Head of caudate nucleus (tissue), 42 donors: ENCODE measurements at regions not wholly inside any gene's neighbourhood (a gene's known extent, or its start where the extent isn't known, plus 50 kb on each side); places are given as distances from the start of the nearest gene placed in this dataset.
"Not testable (repeated sequence)": the region's sequence is repeated elsewhere in the genome, so short reads cannot be mapped to it uniquely, and the experiment has no call there.

Source experiments
- DNase-seq, 42 donors: peaks; one replicate each; pipeline versions ENCODE4 v3.0.0 to v3.0.0-alpha.2; 2020 to 2021; ENCODE audit warnings: mixed read lengths in 7 of 42
- intact Hi-C: fragments of 100-400 bp; cut with DNase I; formaldehyde crosslinking; loops from one replicate; pipeline ENCODE4 v1.15.0; 2022

GRCh38 chr14:48704639-48705038 lies 881.5 kb downstream of the RPS29 start:
- DNase-seq, result no peak
- intact Hi-C loops, result no loop called here

- intact Hi-C loops, result no loop called here
- no peak for DNase-seq
These were observed 882.3 kb downstream of the RPS29 start for GRCh38 chr14:48703728-48704467.

- DNase-seq, intact Hi-C loops: not testable (repeated sequence)
These were observed 888.8 kb downstream of the RPS29 start for GRCh38 chr14:48697362-48697761.

- intact Hi-C loops, result no loop called here
- no peak for DNase-seq
These were observed 892.4 kb downstream of the RPS29 start for GRCh38 chr14:48693793-48694192.

- no peak for DNase-seq
- intact Hi-C loops, result no loop called here
These were observed 895.8 kb downstream of the RPS29 start for GRCh38 chr14:48690349-48690748.

GRCh38 chr14:48686650-48687049 lies 899.5 kb downstream of the RPS29 start:
- intact Hi-C loops, result no loop called here
- no peak for DNase-seq

- intact Hi-C loops, result no loop called here
- no peak for DNase-seq
These were observed 913.7 kb downstream of the RPS29 start for GRCh38 chr14:48672506-48672905.

- intact Hi-C loops, result no loop called here
- DNase-seq, result no peak
These were observed 915.2 kb downstream of the RPS29 start for GRCh38 chr14:48670939-48671338.

GRCh38 chr14:48665077-48665784 lies 920.9 kb downstream of the RPS29 start:
- no peak for DNase-seq
- intact Hi-C loops, result no loop called here

- no peak for DNase-seq
- intact Hi-C loops, result no loop called here
These were observed 942.9 kb downstream of the RPS29 start for GRCh38 chr14:48643241-48643640.

GRCh38 chr14:48628870-48629269 lies 953.5 kb upstream of the MDGA2 start:
- no peak for DNase-seq
- intact Hi-C loops, result no loop called here

GRCh38 chr14:48622980-48623379 lies 947.6 kb upstream of the MDGA2 start:
- no peak for DNase-seq
- intact Hi-C loops, result no loop called here

- intact Hi-C loops, result no loop called here
- DNase-seq, result no peak
These were observed 942.7 kb upstream of the MDGA2 start for GRCh38 chr14:48618057-48618456.

GRCh38 chr14:48616931-48617330 lies 941.5 kb upstream of the MDGA2 start:
- intact Hi-C loops, result no loop called here
- DNase-seq, result no peak

GRCh38 chr14:48615618-48616017 lies 940.2 kb upstream of the MDGA2 start:
- intact Hi-C loops, result no loop called here
- DNase-seq, result no peak

- DNase-seq, result no peak
- intact Hi-C loops, result no loop called here
These were observed 938.6 kb upstream of the MDGA2 start for GRCh38 chr14:48614003-48614402.

GRCh38 chr14:48606960-48607359 lies 931.6 kb upstream of the MDGA2 start:
- intact Hi-C loops, DNase-seq: not testable (repeated sequence)

GRCh38 chr14:48598458-48598857 lies 923.1 kb upstream of the MDGA2 start:
- intact Hi-C loops, result no loop called here
- no peak for DNase-seq

- intact Hi-C loops, result no loop called here
- DNase-seq, result no peak
These were observed 910.7 kb upstream of the MDGA2 start for GRCh38 chr14:48586099-48586498.

- no peak for DNase-seq
- intact Hi-C loops, result no loop called here
These were observed 908.6 kb upstream of the MDGA2 start for GRCh38 chr14:48584031-48584430.

GRCh38 chr14:48582938-48583337 lies 907.5 kb upstream of the MDGA2 start:
- no peak for DNase-seq
- intact Hi-C loops, result no loop called here
